Endothelial cell (in vitro differentiated cells): ENCODE measurements at regions not wholly inside any gene's neighbourhood (a gene's known extent, or its start where the extent isn't known, plus 50 kb on each side); places are given as distances from the start of the nearest gene placed in this dataset.

Experiments
- DNase-seq: peaks from one replicate; pipeline ENCODE4 v3.0.0; 2021; ENCODE audit warnings: low spot score
- H3K27ac Mint-ChIP-seq: one replicate; pipeline ENCODE4 v1.8.0; 2021; ENCODE audit warnings: mixed read lengths, inconsistent platforms; ENCODE audit not compliant: unreplicated experiment
- H3K27me3 Mint-ChIP-seq: one replicate; pipeline ENCODE4 v1.8.0; 2021; ENCODE audit warnings: mild to moderate bottlenecking, moderate library complexity, mixed read lengths, inconsistent platforms; ENCODE audit not compliant: unreplicated experiment
- H3K36me3 Mint-ChIP-seq: one replicate; pipeline ENCODE4 v1.8.0; 2021; ENCODE audit warnings: mild to moderate bottlenecking, low read depth, mixed read lengths, inconsistent platforms; ENCODE audit not compliant: unreplicated experiment
- H3K4me1 Mint-ChIP-seq: one replicate; pipeline ENCODE4 v1.8.0; 2021; ENCODE audit warnings: mild to moderate bottlenecking, mixed read lengths, inconsistent platforms; ENCODE audit not compliant: unreplicated experiment
- H3K4me3 Mint-ChIP-seq: one replicate; pipeline ENCODE4 v1.8.0; 2021; ENCODE audit warnings: mild to moderate bottlenecking, mixed read lengths, inconsistent platforms; ENCODE audit not compliant: unreplicated experiment
- H3K9me3 Mint-ChIP-seq: one replicate; pipeline ENCODE4 v1.8.0; 2021; ENCODE audit warnings: mixed read lengths, inconsistent platforms; ENCODE audit not compliant: unreplicated experiment
- CTCF ChIP-seq: fragments of 200-600 bp; sonication (generic); IDR thresholded peaks from one replicate; pipeline ENCODE4 v1.5.0; 2021; ENCODE audit warnings: antibody characterized with exemption; ENCODE audit not compliant: unreplicated experiment

GRCh38 chr13:34547929-34548328 lies 394.1 kb upstream of the NBEA start:
- TF ChIP-seq CTCF = no peak
- H3K27ac Mint-ChIP-seq = no peak overlapping the region
- H3K27me3 Mint-ChIP-seq = no peaks in the 10 kb centered on the region
- no peak for DNase-seq
- no peak overlapping the region for H3K4me3 Mint-ChIP-seq
- H3K9me3 Mint-ChIP-seq = no peaks in the 10 kb centered on the region
- no peaks in the 10 kb centered on the region for H3K4me1 Mint-ChIP-seq
- H3K36me3 Mint-ChIP-seq = no peaks in the 10 kb centered on the region

- Mint-ChIP-seq H3K27me3 (peaks cover 2% of the 10 kb centered on the region), H3K9me3 (no peaks in the 10 kb centered on the region), H3K27ac (no peak overlapping the region), H3K4me1 (no peaks in the 10 kb centered on the region), H3K4me3 (no peak overlapping the region), H3K36me3 (no peaks in the 10 kb centered on the region)
- no peak for TF ChIP-seq CTCF
- no peak for DNase-seq
These were observed 388.7 kb upstream of the NBEA start for GRCh38 chr13:34553376-34553775.

GRCh38 chr13:34555988-34556387 lies 386.1 kb upstream of the NBEA start:
- Mint-ChIP-seq H3K27ac (no peak overlapping the region), H3K9me3 (no peaks in the 10 kb centered on the region), H3K4me1 (no peaks in the 10 kb centered on the region), H3K4me3 (no peak overlapping the region), H3K36me3 (no peaks in the 10 kb centered on the region), H3K27me3 (peaks cover 2% of the 10 kb centered on the region)
- no peak for DNase-seq
- TF ChIP-seq CTCF = no peak

- Mint-ChIP-seq H3K4me3 (no peak overlapping the region), H3K27me3 (peaks cover 2% of the 10 kb centered on the region)
- no peak for DNase-seq
These were observed 381.0 kb upstream of the NBEA start for GRCh38 chr13:34561033-34561432.

GRCh38 chr13:34567597-34567996 lies 374.5 kb upstream of the NBEA start:
- Mint-ChIP-seq H3K27ac (no peak overlapping the region), H3K27me3 (no peaks in the 10 kb centered on the region), H3K9me3 (no peaks in the 10 kb centered on the region), H3K36me3 (no peaks in the 10 kb centered on the region), H3K4me3 (no peak overlapping the region), H3K4me1 (no peaks in the 10 kb centered on the region)
- no peak for DNase-seq
- no peak for TF ChIP-seq CTCF

More at GRCh38 chr13:34561033-34561432, 381.0 kb upstream of the NBEA start:
- TF ChIP-seq CTCF = no peak
- Mint-ChIP-seq H3K4me1 (no peaks in the 10 kb centered on the region), H3K27ac (no peak overlapping the region), H3K36me3 (no peaks in the 10 kb centered on the region), H3K9me3 (no peaks in the 10 kb centered on the region)
